PC-9 (cell line): ENCODE measurements at regions not wholly inside any gene's neighbourhood (a gene's known extent, or its start where the extent isn't known, plus 50 kb on each side); places are given as distances from the start of the nearest gene placed in this dataset.
A peak's percentile ranks its signal among the peaks of the same experiment; 100 is the strongest.
"Not testable (repeated sequence)": the region's sequence is repeated elsewhere in the genome, so short reads cannot be mapped to it uniquely, and the experiment has no call there.

Source experiments
- BruUV-seq: library from RNA; stranded (reverse); fragments of 400-500 nt; replicated peaks from 2 replicates; lab custom pipeline; 2021; lab: Mats Ljungman, UMichigan
- CTCF ChIA-PET: fragments of 300-600 bp; sonication (Branson Sonifier 250); formaldehyde crosslinking; loops from one replicate; lab custom pipeline; 2022; ENCODE audit warnings: antibody characterized with exemption; lab: Charles Lee
- POLR2A ChIA-PET: fragments of 300-600 bp; sonication (Branson Sonifier 250); formaldehyde crosslinking; loops from one replicate; lab custom pipeline; 2022; ENCODE audit warnings: antibody characterized with exemption; ENCODE audit not compliant: unreplicated experiment; lab: Charles Lee
- DNase-seq, 2 experiments: peaks; one replicate each; pipeline versions ENCODE4 v3.0.0 to v3.0.0-alpha.2; 2015 to 2022; ENCODE audit warnings: mixed read lengths in 1 of 2
- H2AFZ ChIP-seq: fragments of 200-600 bp; sonication (generic); 2 replicates; pipeline ENCODE4 v1.8.1; 2017; ENCODE audit warnings: antibody characterized with exemption
- H3F3A ChIP-seq: fragments of 200-600 bp; sonication (generic); 2 replicates; pipeline ENCODE4 v1.8.1; 2017; ENCODE audit warnings: antibody characterized with exemption, mild to moderate bottlenecking, low read depth; ENCODE audit not compliant: insufficient read depth
- H3K27ac ChIP-seq: fragments of 200-600 bp; sonication (generic); 2 replicates; pipeline ENCODE4 v1.6.1; 2016; ENCODE audit warnings: mixed run types
- H3K27me3 ChIP-seq: fragments of 200-600 bp; sonication (generic); 2 replicates; pipeline ENCODE4 v1.6.1; 2016; ENCODE audit warnings: low read depth, mixed run types; ENCODE audit not compliant: insufficient read depth
- H3K36me3 ChIP-seq: fragments of 200-600 bp; sonication (generic); 2 replicates; pipeline ENCODE4 v1.6.1; 2016; ENCODE audit warnings: low read depth, mixed run types
- H3K4me1 ChIP-seq: fragments of 200-600 bp; sonication (generic); replicated peaks from 2 replicates; pipeline ENCODE4 v1.6.1; 2016; ENCODE audit warnings: mixed run types; ENCODE audit not compliant: insufficient read depth
- H3K4me2 ChIP-seq: fragments of 200-600 bp; sonication (generic); 2 replicates; pipeline ENCODE4 v1.6.1; 2017; ENCODE audit warnings: mixed run types
- H3K4me3 ChIP-seq: fragments of 200-600 bp; sonication (generic); 2 replicates; pipeline ENCODE4 v1.6.1; 2016; ENCODE audit warnings: mixed run types
- H3K79me2 ChIP-seq: fragments of 200-600 bp; sonication (generic); 2 replicates; pipeline ENCODE4 v1.6.1; 2017; ENCODE audit warnings: low read depth, mixed run types
- H3K9me2 ChIP-seq: fragments of 200-600 bp; sonication (generic); 2 replicates; pipeline ENCODE4 v1.8.1; 2017; ENCODE audit warnings: mild to moderate bottlenecking; ENCODE audit not compliant: insufficient read depth
- H3K9me3 ChIP-seq: fragments of 200-600 bp; sonication (generic); 2 replicates; pipeline ENCODE4 v1.8.1; 2016; ENCODE audit warnings: low read depth; ENCODE audit not compliant: insufficient read depth
- H4K20me1 ChIP-seq: fragments of 200-600 bp; sonication (generic); 2 replicates; pipeline ENCODE4 v1.8.1; 2017; ENCODE audit not compliant: insufficient read depth
- CTCF ChIP-seq: fragments of 200-600 bp; sonication (generic); conservative IDR thresholded peaks from 2 replicates; pipeline ENCODE4 v1.6.1; 2017; ENCODE audit warnings: mixed run types, antibody characterized with exemption, mild to moderate bottlenecking, moderate library complexity
- EZH2 ChIP-seq: fragments of 200-600 bp; sonication (generic); IDR thresholded peaks from 2 replicates; pipeline ENCODE4 v1.8.0; 2017; ENCODE audit warnings: antibody characterized with exemption, low read depth
- intact Hi-C: fragments of 100-400 bp; cut with micrococcal nuclease; formaldehyde crosslinking; loops from one replicate; pipeline ENCODE4 v1.10.0; 2022; ENCODE audit not compliant: unreplicated experiment

- H3K4me3 ChIP-seq: no peak overlapping the region
- peaks cover 12% of the 10 kb centered on the region; the same call in 1 of the 2 replicates for H3F3A ChIP-seq
- intact Hi-C loops: no loop called here
- no peak for DNase-seq
- H2AFZ ChIP-seq: no peak overlapping the region
- no peaks in the 10 kb centered on the region for H3K27me3 ChIP-seq
- no peaks in the 10 kb centered on the region for H4K20me1 ChIP-seq
- H3K9me2 ChIP-seq: no peaks in the 10 kb centered on the region
- POLR2A ChIA-PET: no interaction called here
- no peaks in the 10 kb centered on the region for H3K79me2 ChIP-seq
- H3K4me1 ChIP-seq: peaks cover 20% of the 10 kb centered on the region
- no peak overlapping the region for H3K4me2 ChIP-seq
- H3K9me3 ChIP-seq: 0 out of 2 replicates have a peak, but pooled peaks cover 3% of the 10 kb centered on the region
- TF ChIP-seq CTCF: no peak
- TF ChIP-seq EZH2: no peak
- no peaks in the 10 kb centered on the region; the same call in 1 of the 2 replicates for H3K36me3 ChIP-seq
- no peak overlapping the region for H3K27ac ChIP-seq
- CTCF ChIA-PET: no interaction called here
- no TSS peak for BruUV-seq
Measured at GRCh38 chr1:224548676-224549075, 67.4 kb upstream of the CNIH3 start.

- POLR2A ChIA-PET, DNase-seq, H3K4me2 ChIP-seq, H3F3A ChIP-seq, H3K36me3 ChIP-seq, H3K4me3 ChIP-seq, H3K9me3 ChIP-seq, H3K9me2 ChIP-seq, H2AFZ ChIP-seq, CTCF ChIA-PET, BruUV-seq, H4K20me1 ChIP-seq, H3K27me3 ChIP-seq, H3K79me2 ChIP-seq, H3K27ac ChIP-seq, intact Hi-C loops: not testable (repeated sequence)
- peaks cover 18% of the 10 kb centered on the region for H3K4me1 ChIP-seq
Measured at GRCh38 chr1:224551189-224551588, 64.9 kb upstream of the CNIH3 start.

GRCh38 chr1:224554056-224554455 is 62.1 kb upstream of the CNIH3 start:
- H3F3A ChIP-seq: no peaks in the 10 kb centered on the region; the same call in 1 of the 2 replicates
- H3K4me3 ChIP-seq: no peak overlapping the region
- H3K4me1 ChIP-seq: peaks cover 29% of the 10 kb centered on the region
- H4K20me1 ChIP-seq: no peaks in the 10 kb centered on the region
- H3K27ac ChIP-seq: peak overlapping the region; percentile 69
- no peak overlapping the region for H3K4me2 ChIP-seq
- ChIA-PET POLR2A (no interaction called here), CTCF (no interaction called here)
- no peaks in the 10 kb centered on the region for H3K9me2 ChIP-seq
- no peaks in the 10 kb centered on the region for H3K27me3 ChIP-seq
- intact Hi-C loops: no loop called here
- BruUV-seq: no TSS peak
- no peak overlapping the region for H2AFZ ChIP-seq
- no peaks in the 10 kb centered on the region; the same call in 1 of the 2 replicates for H3K36me3 ChIP-seq
- no peaks in the 10 kb centered on the region for H3K9me3 ChIP-seq
- no peak for DNase-seq
- TF ChIP-seq CTCF (no peak), EZH2 (no peak)
- no peaks in the 10 kb centered on the region for H3K79me2 ChIP-seq
